GM21367 (cell line): ENCODE measurements at regions not wholly inside any gene's neighbourhood (a gene's known extent, or its start where the extent isn't known, plus 50 kb on each side); places are given as distances from the start of the nearest gene placed in this dataset.

ENCODE experiments used
- ATAC-seq: cut with Tn5 transposase; IDR thresholded peaks from one replicate; pipeline ENCODE4 v1.9.1; 2021; ENCODE audit not compliant: unreplicated experiment

DNA sequence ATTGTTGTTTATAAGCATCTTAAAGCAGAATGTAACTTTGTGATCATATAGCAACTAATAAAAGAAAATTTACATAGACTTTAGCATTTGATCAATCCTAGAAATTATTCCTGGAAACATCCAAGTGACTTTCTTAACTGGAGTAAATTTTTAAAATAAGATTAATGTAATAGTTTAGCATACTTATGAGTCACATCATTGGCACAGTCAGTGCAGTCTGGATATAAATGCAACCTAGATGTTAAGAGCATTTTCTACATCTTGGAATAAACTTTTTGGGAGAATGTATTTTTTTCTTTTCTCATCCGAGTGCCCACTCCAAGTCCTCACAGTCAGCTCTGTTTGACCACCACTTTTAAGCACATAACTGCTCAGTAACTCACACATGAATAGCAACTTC, 324.6 kb upstream of the PLSCR5 start:
- no peak for ATAC-seq

DNA sequence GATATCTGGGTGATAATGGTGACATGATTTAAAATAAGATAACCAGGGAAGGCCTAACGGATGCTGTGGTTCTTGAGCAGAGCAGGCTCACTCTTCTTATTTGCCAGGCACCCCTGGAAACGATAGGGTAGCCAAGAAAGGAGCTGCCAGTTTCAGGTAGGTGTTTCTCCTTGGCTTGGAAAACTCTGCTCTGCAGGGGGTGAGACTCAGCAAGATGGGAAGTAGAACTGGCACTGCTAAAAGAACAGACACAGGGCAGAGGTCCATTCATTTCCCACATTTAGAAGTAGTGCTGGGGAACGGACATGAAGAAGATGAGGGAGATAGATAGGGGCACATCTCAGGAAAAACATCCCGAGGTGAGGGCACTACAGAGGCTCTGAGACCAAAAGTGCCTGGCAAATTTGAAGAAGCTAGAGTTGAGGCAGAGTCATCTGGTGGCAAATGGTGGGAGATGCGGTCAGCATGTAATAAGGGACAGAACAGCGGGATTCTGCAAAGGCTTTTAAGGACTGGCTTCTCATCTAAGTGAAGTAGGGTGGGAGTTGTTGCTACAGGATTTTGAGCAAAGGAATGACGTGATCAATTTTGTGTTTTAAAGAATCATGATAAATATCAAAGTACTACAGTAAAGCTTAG, 323.4 kb upstream of the PLSCR5 start:
- no peak for ATAC-seq

DNA sequence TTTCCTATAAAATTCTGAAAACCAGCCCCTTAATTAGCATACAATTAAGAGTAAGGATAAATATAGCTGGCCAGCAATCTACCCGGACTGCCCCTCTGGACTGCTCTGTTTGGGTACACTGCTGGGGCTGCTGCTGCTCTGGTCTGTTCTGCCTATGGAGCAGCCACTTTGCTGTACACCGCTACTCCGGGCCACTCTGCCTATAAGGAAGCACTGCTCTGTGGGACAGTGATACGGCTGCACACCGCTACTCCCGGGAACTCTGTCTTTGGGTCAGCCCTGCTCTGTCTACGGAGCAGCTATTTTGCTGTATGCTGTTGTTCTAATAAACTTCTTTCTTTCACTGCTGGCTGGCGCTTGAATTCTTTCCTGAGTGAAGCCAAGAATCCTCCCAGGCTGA, 316.5 kb upstream of the PLSCR5 start:
- no peak for ATAC-seq

- ATAC-seq: no peak
Observed at GRCh38 chr3:146914409-146914808, 309.3 kb upstream of the PLSCR5 start.

- ATAC-seq: no peak
Observed at GRCh38 chr3:146912241-146913015, 307.3 kb upstream of the PLSCR5 start.

- ATAC-seq: no peak
Observed at GRCh38 chr3:146903927-146904326, 298.8 kb upstream of the PLSCR5 start.

GRCh38 chr3:146899171-146899570, 294.0 kb upstream of the PLSCR5 start:
- ATAC-seq: no peak

DNA sequence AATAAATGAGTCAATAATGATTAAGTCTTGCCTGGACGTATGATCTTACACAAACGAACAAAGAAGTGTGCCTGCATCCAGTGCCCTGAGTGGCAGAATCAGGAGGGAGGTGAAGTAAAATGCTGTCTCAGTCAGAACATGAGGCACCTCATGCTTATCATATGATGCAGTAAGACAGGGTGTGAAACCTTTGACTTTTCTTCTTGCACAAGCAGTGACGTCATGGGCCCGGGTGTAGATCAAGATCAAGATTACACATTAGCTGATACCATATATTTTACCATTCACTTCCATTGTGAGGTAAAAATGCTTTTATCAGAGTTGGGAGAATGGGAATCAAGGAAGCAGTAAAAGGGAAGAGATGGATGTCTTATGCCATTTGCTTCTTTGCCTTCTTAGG, 291.6 kb upstream of the PLSCR5 start:
- no peak for ATAC-seq

- no peak for ATAC-seq
Observed at GRCh38 chr3:146895026-146895749, 290.0 kb upstream of the PLSCR5 start.

- ATAC-seq: no peak
Observed at GRCh38 chr3:146894406-146894805, 289.3 kb upstream of the PLSCR5 start.

DNA sequence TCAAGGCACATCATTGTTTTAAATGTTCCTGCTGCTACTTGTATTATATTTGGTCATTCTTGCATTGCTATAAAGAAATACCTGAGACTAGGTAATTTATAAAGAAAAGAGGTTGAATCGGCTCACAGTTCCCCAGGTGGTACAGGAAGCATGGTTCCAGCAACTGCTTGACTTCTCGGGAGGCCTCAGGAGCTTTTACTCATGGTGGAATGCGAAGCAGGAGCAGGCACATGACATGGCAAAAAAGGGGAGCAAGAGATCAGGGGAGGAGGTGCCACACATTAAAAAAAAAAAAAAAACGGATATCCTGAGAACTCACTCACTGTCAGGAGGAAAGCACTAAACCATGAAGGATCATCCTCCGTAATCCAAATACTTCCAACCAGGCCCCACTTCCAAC, 286.9 kb upstream of the PLSCR5 start:
- no peak for ATAC-seq

GRCh38 chr3:146889626-146890025, 284.5 kb upstream of the PLSCR5 start:
- no peak for ATAC-seq

GRCh38 chr3:146888176-146888575, 283.0 kb upstream of the PLSCR5 start:
- no peak for ATAC-seq

DNA sequence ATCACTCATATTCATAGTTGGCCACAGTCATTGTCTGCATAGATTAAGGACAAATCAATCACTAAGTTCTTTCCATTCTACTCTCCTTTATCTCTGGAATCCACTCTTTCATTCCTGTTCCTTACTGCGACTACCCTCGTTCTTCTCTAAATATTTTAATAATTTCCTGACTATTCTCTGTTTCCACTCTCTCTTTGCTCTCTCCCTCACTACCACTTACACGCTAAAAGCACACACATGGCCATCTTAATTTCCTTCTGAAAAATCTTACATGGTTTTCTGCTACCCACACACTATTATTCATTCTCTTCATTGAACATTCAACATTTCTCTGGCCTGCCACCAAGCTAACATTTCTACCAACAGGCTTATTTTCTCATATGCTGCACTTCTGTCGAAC, 279.6 kb upstream of the PLSCR5 start:
- no peak for ATAC-seq

DNA sequence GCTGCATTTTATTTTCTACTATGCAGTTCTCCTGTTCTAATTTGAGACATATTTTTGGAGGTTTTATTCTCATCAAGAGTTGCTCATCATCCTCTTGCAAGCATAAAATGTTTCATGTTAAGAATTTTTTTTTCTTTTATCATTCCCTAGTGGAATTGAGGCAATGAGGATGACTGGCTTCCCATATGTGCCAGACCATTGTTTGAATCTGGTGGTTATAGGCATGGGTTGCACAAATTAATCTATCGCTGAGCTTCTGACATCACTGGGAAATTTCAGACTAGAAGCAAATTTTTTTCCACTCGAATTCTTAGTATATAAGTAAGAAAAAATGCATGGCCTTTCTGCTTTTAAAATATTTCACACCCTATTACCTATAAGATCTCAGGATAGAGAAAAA, 279.1 kb upstream of the PLSCR5 start:
- no peak for ATAC-seq

DNA sequence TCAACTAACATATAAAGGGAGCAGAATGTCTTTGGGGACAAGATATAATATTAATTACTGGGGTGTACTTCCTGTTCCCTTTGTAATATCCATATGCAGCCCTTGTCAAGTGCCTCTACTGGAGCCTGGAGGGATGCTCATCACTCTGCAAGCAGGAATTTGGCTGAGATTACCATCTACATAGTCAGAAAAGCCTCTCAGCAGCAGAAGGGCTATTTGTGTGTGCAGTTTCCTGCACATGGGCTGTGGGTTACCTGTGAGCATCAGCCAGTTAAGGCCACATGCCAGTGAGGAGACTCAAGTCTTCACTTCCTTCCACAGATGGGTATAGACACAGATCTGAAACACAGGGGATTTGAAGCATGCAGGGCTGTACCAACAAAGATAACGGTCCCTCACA, 278.1 kb upstream of the PLSCR5 start:
- ATAC-seq: no peak

DNA sequence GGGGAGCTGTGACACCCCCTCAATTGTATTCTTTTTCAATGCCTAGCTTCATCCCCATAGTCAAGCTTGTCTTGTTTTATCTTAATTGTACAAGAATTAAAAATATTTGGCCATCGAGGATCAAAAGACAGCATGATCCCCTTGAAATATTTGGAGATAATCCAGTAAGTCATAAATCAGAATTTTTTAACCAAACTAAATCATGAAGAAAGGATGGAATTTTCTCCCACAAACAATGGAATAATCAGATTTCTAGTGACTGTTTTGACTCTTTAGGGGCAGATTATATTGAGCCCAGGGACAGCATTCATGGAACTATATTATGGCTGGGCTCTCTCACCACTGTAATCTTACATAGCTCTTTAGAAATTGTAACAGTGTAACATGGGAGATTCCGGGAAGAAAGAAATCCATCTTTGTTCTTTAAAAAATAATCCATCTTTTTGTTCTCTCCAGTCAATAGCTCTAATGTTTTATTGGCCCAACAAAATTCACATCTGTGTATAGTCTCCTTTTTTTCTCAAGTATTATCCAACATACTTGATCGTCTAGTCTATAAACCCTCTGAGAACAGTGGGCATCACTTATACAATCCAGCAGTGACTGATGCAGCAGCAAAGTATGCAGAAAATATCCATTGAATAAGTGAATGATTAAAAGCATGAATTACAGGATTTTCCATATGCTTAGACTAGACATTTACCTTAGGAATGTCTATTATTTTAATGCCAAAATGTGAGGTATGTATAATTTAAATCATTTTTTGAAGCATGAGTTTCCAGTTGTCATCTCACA, 277.0 kb upstream of the PLSCR5 start:
- no peak for ATAC-seq

- ATAC-seq: no peak
Observed at GRCh38 chr3:146881356-146881755, 276.2 kb upstream of the PLSCR5 start.

- no peak for ATAC-seq
Observed at GRCh38 chr3:146873748-146874147, 268.6 kb upstream of the PLSCR5 start.

DNA sequence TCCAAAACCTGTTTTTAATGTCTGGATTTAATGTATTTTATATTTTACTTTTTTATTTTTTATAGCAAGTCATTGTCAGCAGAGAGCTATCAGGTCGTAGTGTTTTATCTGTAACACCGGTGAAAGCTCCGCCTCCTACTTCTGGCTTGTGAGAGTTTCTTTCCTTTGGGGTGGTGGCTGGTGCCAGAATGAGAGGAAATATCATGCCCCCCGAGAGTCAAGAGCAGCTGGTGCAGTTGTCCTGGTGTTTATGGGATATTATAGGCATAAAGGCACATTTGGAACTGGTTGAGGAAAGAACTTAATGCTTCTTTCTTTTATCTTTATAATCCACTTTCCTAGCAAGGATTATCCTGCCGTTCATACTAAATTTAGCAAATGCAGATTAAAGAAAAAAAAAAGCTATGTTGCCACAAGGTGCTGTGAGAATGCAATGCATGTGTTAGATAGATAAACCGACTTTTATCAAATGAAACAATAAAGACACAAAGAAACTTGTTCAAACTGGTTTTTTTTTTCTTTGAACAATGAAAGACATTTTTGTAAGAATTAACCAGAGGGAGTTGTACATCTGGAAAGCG, 260.1 kb upstream of the PLSCR5 start:
- ATAC-seq: no peak

DNA sequence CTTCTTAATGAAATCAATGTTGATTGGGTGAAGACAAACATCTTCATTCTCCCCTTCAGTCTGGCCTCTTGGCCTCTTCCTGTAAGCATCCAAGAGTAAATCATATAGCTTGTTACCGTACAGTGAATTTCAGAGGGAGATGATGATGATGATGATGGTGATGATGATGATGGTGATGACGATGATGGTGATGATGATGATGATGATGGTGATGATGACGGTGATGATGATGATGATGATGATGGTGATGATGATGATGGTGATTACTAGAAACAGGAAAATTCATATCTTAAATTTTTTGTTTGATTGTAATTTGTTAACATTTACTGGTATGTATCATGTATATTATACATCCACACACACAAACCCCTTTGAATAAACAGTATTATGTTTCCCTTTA, 256.1 kb upstream of the PLSCR5 start:
- no peak for ATAC-seq
